CD14-positive monocyte (primary cell): ENCODE measurements at regions not wholly inside any gene's neighbourhood (a gene's known extent, or its start where the extent isn't known, plus 50 kb on each side); places are given as distances from the start of the nearest gene placed in this dataset.

Experiments
- DNase-seq, 3 donors: peaks; one replicate each; pipeline ENCODE4 v3.0.0-alpha.2; 2011 to 2022
- H2AFZ ChIP-seq: 2 replicates; pipeline ENCODE4 v1.6.0; 2012; ENCODE audit warnings: mild to moderate bottlenecking, low read depth, low read length, inconsistent platforms; ENCODE audit not compliant: insufficient read depth, poor library complexity, severe bottlenecking
- H3K27ac ChIP-seq, 2 donors: 1 replicate in 1 of 2; 2 replicates in 1 of 2; pipeline ENCODE4 v1.5.1; 2012 to 2013; ENCODE audit warnings: low read length in 2 of 2, control low read depth in 1 of 2, inconsistent platforms in 1 of 2, low read depth in 1 of 2, mild to moderate bottlenecking in 1 of 2
- H3K27me3 ChIP-seq, 2 donors: one replicate each; pipeline versions ENCODE4 v1.6.0 to v1.6.1; 2011 to 2013; ENCODE audit warnings: low read length in 2 of 2; ENCODE audit not compliant: control insufficient read depth in 2 of 2, insufficient read depth in 2 of 2
- H3K36me3 ChIP-seq, 2 donors: replicated peaks in 1 of 2; 1 replicate in 1 of 2; 2 replicates in 1 of 2; pipeline versions ENCODE4 v1.5.1 to v1.6.1; 2012 to 2013; ENCODE audit warnings: low read length in 2 of 2, control low read depth in 1 of 2, inconsistent platforms in 1 of 2, mild to moderate bottlenecking in 1 of 2; ENCODE audit not compliant: insufficient read depth in 2 of 2, control insufficient read depth in 1 of 2
- H3K4me1 ChIP-seq, 2 donors: 1 replicate in 1 of 2; 2 replicates in 1 of 2; pipeline versions ENCODE4 v1.5.1 to v1.6.1; 2012 to 2013; ENCODE audit warnings: low read length in 2 of 2, control low read depth in 1 of 2, inconsistent platforms in 1 of 2, mild to moderate bottlenecking in 1 of 2, moderate library complexity in 1 of 2; ENCODE audit not compliant: insufficient read depth in 2 of 2, control insufficient read depth in 1 of 2
- H3K4me2 ChIP-seq: replicated peaks from 2 replicates; pipeline ENCODE3; 2012; ENCODE audit warnings: low read length, moderate library complexity, mild to moderate bottlenecking; ENCODE audit not compliant: poor library complexity, severe bottlenecking; ENCODE audit errors: extremely low read depth
- H3K4me3 ChIP-seq, 3 experiments: fragments of 200-600 bp in 1 of 3; sonication (generic) in 1 of 3; replicated peaks in 1 of 3; 1 replicate in 2 of 3; 2 replicates in 1 of 3; pipeline ENCODE4 v1.5.1; 2011 to 2013; ENCODE audit warnings: low read length in 3 of 3, mild to moderate bottlenecking in 3 of 3, control low read depth in 2 of 3, low read depth in 2 of 3, inconsistent platforms in 1 of 3, moderate library complexity in 1 of 3
- H3K79me2 ChIP-seq: 2 replicates; pipeline ENCODE4 v1.6.0; 2012; ENCODE audit warnings: mild to moderate bottlenecking, control low read depth, inconsistent platforms, low read length, moderate library complexity; ENCODE audit not compliant: insufficient read depth
- H3K9ac ChIP-seq: 2 replicates; pipeline ENCODE4 v1.6.0; 2017; ENCODE audit warnings: low read length, mild to moderate bottlenecking; ENCODE audit not compliant: insufficient read depth, poor library complexity, severe bottlenecking
- H3K9me3 ChIP-seq, 2 donors: replicated peaks in 1 of 2; 1 replicate in 1 of 2; 2 replicates in 1 of 2; pipeline versions ENCODE4 v1.5.1 to v1.6.1; 2012 to 2013; ENCODE audit warnings: low read length in 2 of 2, control low read depth in 1 of 2; ENCODE audit not compliant: control insufficient read depth in 1 of 2, insufficient read depth in 1 of 2
- H4K20me1 ChIP-seq: 2 replicates; pipeline ENCODE4 v1.6.0; 2012; ENCODE audit warnings: mild to moderate bottlenecking, low read length, control low read depth, moderate library complexity; ENCODE audit not compliant: insufficient read depth
- H3K27ac Mint-ChIP-seq, 7 donors: one replicate each; pipeline ENCODE4 v1.8.0; 2020; ENCODE audit warnings: mild to moderate bottlenecking in 7 of 7, mixed read lengths in 7 of 7, moderate library complexity in 6 of 7, inconsistent platforms in 2 of 7
- H3K27me3 Mint-ChIP-seq, 3 donors: one replicate each; pipeline ENCODE4 v1.8.0; 2021 to 2022; ENCODE audit warnings: low read depth in 3 of 3, mild to moderate bottlenecking in 3 of 3, mixed read lengths in 3 of 3, moderate library complexity in 3 of 3, inconsistent platforms in 1 of 3
- H3K36me3 Mint-ChIP-seq, 2 donors: one replicate each; pipeline ENCODE4 v1.8.0; 2020; ENCODE audit warnings: mixed read lengths in 2 of 2, inconsistent platforms in 1 of 2, mild to moderate bottlenecking in 1 of 2
- H3K4me1 Mint-ChIP-seq: one replicate; pipeline ENCODE4 v1.8.0; 2020; ENCODE audit warnings: mild to moderate bottlenecking, mixed read lengths
- H3K4me3 Mint-ChIP-seq, 2 donors: one replicate each; pipeline ENCODE4 v1.8.0; 2020; ENCODE audit warnings: mild to moderate bottlenecking in 2 of 2, mixed read lengths in 2 of 2, moderate library complexity in 1 of 2
- H3K9me3 Mint-ChIP-seq, 7 donors: one replicate each; pipeline ENCODE4 v1.8.0; 2020 to 2022; ENCODE audit warnings: mixed read lengths in 7 of 7, mild to moderate bottlenecking in 6 of 7, moderate library complexity in 6 of 7, inconsistent platforms in 2 of 7
- CTCF ChIP-seq: fragments of 200-600 bp; IDR thresholded peaks from one replicate; pipeline ENCODE4 v1.8.0; 2022; ENCODE audit warnings: antibody characterized with exemption, mild to moderate bottlenecking
- WGBS: methylation state at CpG from one replicate; pipeline ENCODE4 v1.1.5; 2013; ENCODE audit warnings: missing lambda C conversion rate; ENCODE audit not compliant: insufficient coverage; 5-methylcytosine and 5-hydroxymethylcytosine counted together
- intact Hi-C, 2 donors: fragments of 100-400 bp; cut with micrococcal nuclease; formaldehyde crosslinking; loops; one replicate each; pipeline versions ENCODE4 v1.15.0 to v1.15.1; 2023

GRCh38 chr2:235112365-235112764 lies 160.5 kb downstream of the SH3BP4 start:
- 89% methylated on average over 3 of the region's 4 CpGs for WGBS
- Mint-ChIP-seq H3K4me3 (no peak overlapping the region), H3K27me3 (peaks cover 1 to 15% (median 2%) of the 10 kb centered on the region in 3 donors), H3K4me1 (no peaks in the 10 kb centered on the region), H3K27ac (no peak overlapping the region), H3K9me3 (no peaks in the 10 kb centered on the region), H3K36me3 (no peaks in the 10 kb centered on the region)
- H3K9ac ChIP-seq = no peak overlapping the region
- no peak for TF ChIP-seq CTCF
- H3K36me3 ChIP-seq = no peaks in the 10 kb centered on the region
- no peaks in the 10 kb centered on the region for H4K20me1 ChIP-seq
- intact Hi-C loops = loop anchor here in 1 of 2 donors (5.0 kb wide), 1 partner anchor 560 kb away; no protein-coding TSS in a partner anchor
- H3K4me3 ChIP-seq = no peak overlapping the region
- no peak for DNase-seq
- H3K4me1 ChIP-seq = no peaks in the 10 kb centered on the region
- H3K27ac ChIP-seq = no peak overlapping the region
- H3K4me2 ChIP-seq = no peak overlapping the region
- no peaks in the 10 kb centered on the region for H3K79me2 ChIP-seq
- H3K9me3 ChIP-seq = no peaks in the 10 kb centered on the region
- H3K27me3 ChIP-seq = peaks cover 0 to 2% of the 10 kb centered on the region in 2 donors
- H2AFZ ChIP-seq = no peak overlapping the region

- Histone ChIP-seq H3K27ac (no peak overlapping the region), H3K4me2 (no peak overlapping the region), H3K4me1 (no peaks in the 10 kb centered on the region), H3K36me3 (no peaks in the 10 kb centered on the region), H3K4me3 (no peak overlapping the region), H2AFZ (no peak overlapping the region), H3K9me3 (no peaks in the 10 kb centered on the region), H3K79me2 (no peaks in the 10 kb centered on the region), H3K9ac (no peak overlapping the region), H3K27me3 (peaks cover 0 to 2% of the 10 kb centered on the region in 2 donors), H4K20me1 (no peaks in the 10 kb centered on the region)
- H3K4me3 Mint-ChIP-seq = no peak overlapping the region
- H3K9me3 Mint-ChIP-seq = no peaks in the 10 kb centered on the region
- peaks cover 1 to 15% (median 2%) of the 10 kb centered on the region in 3 donors for H3K27me3 Mint-ChIP-seq
- H3K27ac Mint-ChIP-seq = no peak overlapping the region
- 61% methylated on average over 7 of the region's 10 CpGs for WGBS
- TF ChIP-seq CTCF = no peak
- no peak for DNase-seq
- intact Hi-C loops = loop anchor here in 1 of 2 donors (5.0 kb wide), 1 partner anchor 562 kb away; no protein-coding TSS in a partner anchor
- H3K36me3 Mint-ChIP-seq = no peaks in the 10 kb centered on the region
- no peaks in the 10 kb centered on the region for H3K4me1 Mint-ChIP-seq
These were observed 162.0 kb downstream of the SH3BP4 start for GRCh38 chr2:235113854-235114253.
